ENCODE measurements at regions not wholly inside any gene's neighbourhood (a gene's known extent, or its start where the extent isn't known, plus 50 kb on each side); places are given as distances from the start of the nearest gene placed in this dataset.

DNA sequence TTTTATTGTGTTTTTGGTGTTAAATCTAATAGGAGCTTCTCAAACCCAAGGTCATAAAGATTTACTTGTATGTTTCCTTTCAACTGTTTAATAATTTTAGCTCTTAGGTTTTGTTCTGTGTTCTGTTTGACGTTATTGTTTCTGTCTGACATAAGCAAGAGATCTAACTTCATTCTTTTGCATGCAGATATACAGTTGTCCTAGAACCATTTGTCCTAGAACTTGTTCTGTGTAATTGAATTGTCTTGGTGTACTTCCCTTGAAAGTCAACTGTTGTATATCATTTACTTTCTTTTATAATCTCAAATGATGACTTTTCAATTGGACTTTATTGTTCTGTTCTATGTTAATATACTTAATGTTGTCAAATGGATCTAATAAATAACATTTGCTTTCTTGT lies 977.1 kb downstream of the FAT4 start:
- TF ChIP-seq, protein P1, sequence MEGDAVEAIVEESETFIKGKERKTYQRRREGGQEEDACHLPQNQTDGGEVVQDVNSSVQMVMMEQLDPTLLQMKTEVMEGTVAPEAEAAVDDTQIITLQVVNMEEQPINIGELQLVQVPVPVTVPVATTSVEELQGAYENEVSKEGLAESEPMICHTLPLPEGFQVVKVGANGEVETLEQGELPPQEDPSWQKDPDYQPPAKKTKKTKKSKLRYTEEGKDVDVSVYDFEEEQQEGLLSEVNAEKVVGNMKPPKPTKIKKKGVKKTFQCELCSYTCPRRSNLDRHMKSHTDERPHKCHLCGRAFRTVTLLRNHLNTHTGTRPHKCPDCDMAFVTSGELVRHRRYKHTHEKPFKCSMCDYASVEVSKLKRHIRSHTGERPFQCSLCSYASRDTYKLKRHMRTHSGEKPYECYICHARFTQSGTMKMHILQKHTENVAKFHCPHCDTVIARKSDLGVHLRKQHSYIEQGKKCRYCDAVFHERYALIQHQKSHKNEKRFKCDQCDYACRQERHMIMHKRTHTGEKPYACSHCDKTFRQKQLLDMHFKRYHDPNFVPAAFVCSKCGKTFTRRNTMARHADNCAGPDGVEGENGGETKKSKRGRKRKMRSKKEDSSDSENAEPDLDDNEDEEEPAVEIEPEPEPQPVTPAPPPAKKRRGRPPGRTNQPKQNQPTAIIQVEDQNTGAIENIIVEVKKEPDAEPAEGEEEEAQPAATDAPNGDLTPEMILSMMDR (IDR thresholded peaks at IDR 0.05): no peak
- TF ChIP-seq EZH2 (IDR thresholded peaks at IDR 0.05; ENCODE audit: borderline replicate concordance, insufficient read depth, low read depth, low read length, poor library complexity, severe bottlenecking): no peak
- WGBS (ENCODE audit: insufficient coverage): no CpG with 5 or more reads among the region's 1 CpG
- Mint-ChIP-seq H3K4me3 (no peak overlapping the region), H3K27me3 (no peaks in the 10 kb centered on the region), H3K27ac (no peak overlapping the region), H3K9me3 (ENCODE audit: insufficient read depth) (no peaks in the 10 kb centered on the region), H3K4me1 (no peaks in the 10 kb centered on the region)
- no peaks in the 10 kb centered on the region for H3K9me3 ChIP-seq (ENCODE audit: control extremely low read depth in 1 of 3, control insufficient read depth in 2 of 3, insufficient read depth in 1 of 3, low read length in 2 of 3)
- no peaks in the 10 kb centered on the region for H3K36me3 ChIP-seq (replicated peaks in 1 of 2; ENCODE audit: control extremely low read depth in 1 of 2, control insufficient read depth in 1 of 2, extremely low read depth in 1 of 2, insufficient read depth in 2 of 2, low read length in 1 of 2)
- no peaks in the 10 kb centered on the region for H4K20me1 ChIP-seq (ENCODE audit: control insufficient read depth, insufficient read depth, low read length, poor library complexity, severe bottlenecking)
- no peaks in the 10 kb centered on the region for H3K27me3 ChIP-seq (replicated peaks in 1 of 4; ENCODE audit: control extremely low read depth in 1 of 4, control insufficient read depth in 3 of 4, insufficient read depth in 4 of 4, low read length in 3 of 4)
- no peak overlapping the region for H3K27ac ChIP-seq (ENCODE audit: low read length in 2 of 2)
- H3K4me2 ChIP-seq (replicated peaks; ENCODE audit: low read depth, low read length, poor library complexity, severe bottlenecking): no peak overlapping the region
- H3K4me3 ChIP-seq (ENCODE audit: control extremely low read depth in 1 of 5, extremely low read depth in 1 of 5, insufficient read depth in 1 of 5, low read depth in 2 of 5, low read length in 4 of 5): no peak overlapping the region
- ChIA-PET CTCF (no interaction called here), POLR2A (no interaction called here)
- DNase-seq (no peak), ATAC-seq (ENCODE audit: low read depth) (no peak)
- intact Hi-C loops (cut with micrococcal nuclease): no loop called here
- no peak overlapping the region for H2AFZ ChIP-seq (ENCODE audit: insufficient read depth, low read depth, low read length, poor library complexity, severe bottlenecking)
- H3K4me1 ChIP-seq (ENCODE audit: control insufficient read depth in 2 of 2, insufficient read depth in 2 of 2, low read length in 2 of 2): no peaks in the 10 kb centered on the region
- no peaks in the 10 kb centered on the region for H3K79me2 ChIP-seq (ENCODE audit: control insufficient read depth, insufficient read depth, low read length)
- H3K9ac ChIP-seq (ENCODE audit: low read length): no peak overlapping the region

GRCh38 chr4:126298271-126298670 lies 983.5 kb downstream of the FAT4 start:
- H3K9ac ChIP-seq (ENCODE audit: low read length): no peak overlapping the region
- H3K79me2 ChIP-seq (ENCODE audit: control insufficient read depth, insufficient read depth, low read length): no peaks in the 10 kb centered on the region
- peaks cover 1 to 7% (median 4%) of the 10 kb centered on the region in 3 donors for H3K9me3 ChIP-seq (ENCODE audit: control extremely low read depth in 1 of 3, control insufficient read depth in 2 of 3, insufficient read depth in 1 of 3, low read length in 2 of 3)
- H4K20me1 ChIP-seq (ENCODE audit: control insufficient read depth, insufficient read depth, low read length, poor library complexity, severe bottlenecking): no peaks in the 10 kb centered on the region
- Mint-ChIP-seq H3K27me3 (no peaks in the 10 kb centered on the region), H3K27ac (no peak overlapping the region), H3K4me1 (no peaks in the 10 kb centered on the region), H3K4me3 (no peak overlapping the region), H3K9me3 (ENCODE audit: insufficient read depth) (peaks cover 7% of the 10 kb centered on the region)
- POLR2A ChIA-PET: no interaction called here
- no CpG with 5 or more reads among the region's 1 CpG for WGBS (ENCODE audit: insufficient coverage)
- no peak for ATAC-seq (ENCODE audit: low read depth)
- no peaks in the 10 kb centered on the region for H3K27me3 ChIP-seq (replicated peaks in 1 of 4; ENCODE audit: control extremely low read depth in 1 of 4, control insufficient read depth in 3 of 4, insufficient read depth in 4 of 4, low read length in 3 of 4)
- no peaks in the 10 kb centered on the region for H3K36me3 ChIP-seq (replicated peaks in 1 of 2; ENCODE audit: control extremely low read depth in 1 of 2, control insufficient read depth in 1 of 2, extremely low read depth in 1 of 2, insufficient read depth in 2 of 2, low read length in 1 of 2)
- H3K4me2 ChIP-seq (replicated peaks; ENCODE audit: low read depth, low read length, poor library complexity, severe bottlenecking): no peak overlapping the region
- CTCF ChIA-PET: no interaction called here
- intact Hi-C loops (cut with micrococcal nuclease): no loop called here
- no peak overlapping the region for H2AFZ ChIP-seq (ENCODE audit: insufficient read depth, low read depth, low read length, poor library complexity, severe bottlenecking)
- no peak overlapping the region for H3K4me3 ChIP-seq (ENCODE audit: control extremely low read depth in 1 of 5, extremely low read depth in 1 of 5, insufficient read depth in 1 of 5, low read depth in 2 of 5, low read length in 4 of 5)
- H3K4me1 ChIP-seq (ENCODE audit: control insufficient read depth in 2 of 2, insufficient read depth in 2 of 2, low read length in 2 of 2): no peaks in the 10 kb centered on the region
- TF ChIP-seq, protein P1 (IDR thresholded peaks at IDR 0.05): no peak
- no peak for TF ChIP-seq EZH2 (IDR thresholded peaks at IDR 0.05; ENCODE audit: borderline replicate concordance, insufficient read depth, low read depth, low read length, poor library complexity, severe bottlenecking)
- H3K27ac ChIP-seq (ENCODE audit: low read length in 2 of 2): no peak overlapping the region
- DNase-seq: no peak

All from B cell (primary cell).